GM19099 (cell line): ENCODE measurements at regions not wholly inside any gene's neighbourhood (a gene's known extent, or its start where the extent isn't known, plus 50 kb on each side); places are given as distances from the start of the nearest gene placed in this dataset.

ENCODE experiments used
- POLR2A ChIP-seq: IDR thresholded peaks from 3 replicates; pipeline ENCODE4 v1.6.1; 2011; ENCODE audit warnings: low read depth; ENCODE audit not compliant: insufficient read length; ENCODE audit errors: extremely low read depth

- TF ChIP-seq POLR2A = no peak
These were observed 127.3 kb upstream of the BOD1 start for GRCh38 chr5:173743641-173744343.

- no peak for TF ChIP-seq POLR2A
These were observed 128.1 kb upstream of the BOD1 start for GRCh38 chr5:173744551-173744950.

GRCh38 chr5:173745123-173745522 is 128.7 kb upstream of the BOD1 start:
- TF ChIP-seq POLR2A = no peak

- TF ChIP-seq POLR2A = no peak
These were observed 129.1 kb upstream of the BOD1 start for GRCh38 chr5:173745557-173745956.

- TF ChIP-seq POLR2A = no peak
These were observed 129.7 kb upstream of the BOD1 start for GRCh38 chr5:173746047-173746646.

- TF ChIP-seq POLR2A = no peak
These were observed 131.4 kb upstream of the BOD1 start for GRCh38 chr5:173747876-173748275.

- no peak for TF ChIP-seq POLR2A
These were observed 134.3 kb upstream of the BOD1 start for GRCh38 chr5:173750538-173751265.

GRCh38 chr5:173751266-173751600 is 134.8 kb upstream of the BOD1 start:
- no peak for TF ChIP-seq POLR2A

- no peak for TF ChIP-seq POLR2A
These were observed 135.5 kb upstream of the CPEB4 start for GRCh38 chr5:173752653-173753052.

GRCh38 chr5:173753307-173754168 is 134.6 kb upstream of the CPEB4 start:
- no peak for TF ChIP-seq POLR2A

GRCh38 chr5:173755319-173755718 is 132.8 kb upstream of the CPEB4 start:
- TF ChIP-seq POLR2A = no peak

- no peak for TF ChIP-seq POLR2A
These were observed 130.5 kb upstream of the CPEB4 start for GRCh38 chr5:173757403-173758209.

- no peak for TF ChIP-seq POLR2A
These were observed 129.5 kb upstream of the CPEB4 start for GRCh38 chr5:173758676-173759075.

- TF ChIP-seq POLR2A = no peak
These were observed 128.5 kb upstream of the CPEB4 start for GRCh38 chr5:173759691-173760090.

- TF ChIP-seq POLR2A = no peak
These were observed 127.5 kb upstream of the CPEB4 start for GRCh38 chr5:173760461-173761177.

GRCh38 chr5:173761178-173761513 is 127.0 kb upstream of the CPEB4 start:
- TF ChIP-seq POLR2A = no peak
